HG03520 (cell line): ENCODE measurements at regions not wholly inside any gene's neighbourhood (a gene's known extent, or its start where the extent isn't known, plus 50 kb on each side); places are given as distances from the start of the nearest gene placed in this dataset.
"Not testable (repeated sequence)": the region's sequence is repeated elsewhere in the genome, so short reads cannot be mapped to it uniquely, and the experiment has no call there.

ENCODE experiments used
- ATAC-seq: cut with Tn5 transposase; IDR thresholded peaks from one replicate; pipeline ENCODE4 v1.9.1; 2021; ENCODE audit warnings: mild to moderate bottlenecking, moderate library complexity; ENCODE audit not compliant: unreplicated experiment

- ATAC-seq: not testable (repeated sequence)
Observed at GRCh38 chr9:65454666-65455065, 169.7 kb upstream of the FOXD4L5 start.

GRCh38 chr9:65454034-65454433 lies 169.0 kb upstream of the FOXD4L5 start:
- not testable (repeated sequence) for ATAC-seq

GRCh38 chr9:65449886-65450610 lies 165.0 kb upstream of the FOXD4L5 start:
- ATAC-seq: not testable (repeated sequence)

GRCh38 chr9:65449423-65449822 lies 164.4 kb upstream of the FOXD4L5 start:
- ATAC-seq: no peak

- not testable (repeated sequence) for ATAC-seq
Observed at GRCh38 chr9:65447146-65447545, 162.1 kb upstream of the FOXD4L5 start.

GRCh38 chr9:65445991-65446390 lies 161.0 kb upstream of the FOXD4L5 start:
- not testable (repeated sequence) for ATAC-seq

- no peak for ATAC-seq
Observed at GRCh38 chr9:65444943-65445342, 159.9 kb upstream of the FOXD4L5 start.

GRCh38 chr9:65442116-65442515 lies 157.1 kb upstream of the FOXD4L5 start:
- ATAC-seq: not testable (repeated sequence)

- ATAC-seq: not testable (repeated sequence)
Observed at GRCh38 chr9:65441324-65441920, 156.4 kb upstream of the FOXD4L5 start.

GRCh38 chr9:65437724-65438123 lies 152.7 kb upstream of the FOXD4L5 start:
- no peak for ATAC-seq

- no peak for ATAC-seq
Observed at GRCh38 chr9:65435464-65435863, 150.5 kb upstream of the FOXD4L5 start.

GRCh38 chr9:65432722-65433323 lies 147.8 kb upstream of the FOXD4L5 start:
- no peak for ATAC-seq

- no peak for ATAC-seq
Observed at GRCh38 chr9:65432051-65432450, 147.0 kb upstream of the FOXD4L5 start.

GRCh38 chr9:65430221-65430620 lies 145.2 kb upstream of the FOXD4L5 start:
- no peak for ATAC-seq

GRCh38 chr9:65427361-65427760 lies 142.4 kb upstream of the FOXD4L5 start:
- not testable (repeated sequence) for ATAC-seq

GRCh38 chr9:65426813-65427212 lies 141.8 kb upstream of the FOXD4L5 start:
- ATAC-seq: not testable (repeated sequence)

GRCh38 chr9:65426231-65426630 lies 141.2 kb upstream of the FOXD4L5 start:
- ATAC-seq: no peak

- not testable (repeated sequence) for ATAC-seq
Observed at GRCh38 chr9:65425183-65425582, 140.2 kb upstream of the FOXD4L5 start.

GRCh38 chr9:65424437-65424984 lies 139.5 kb upstream of the FOXD4L5 start:
- not testable (repeated sequence) for ATAC-seq

- ATAC-seq: not testable (repeated sequence)
Observed at GRCh38 chr9:65423691-65424436, 138.9 kb upstream of the FOXD4L5 start.
